WTC11 (cell line): ENCODE measurements at regions not wholly inside any gene's neighbourhood (a gene's known extent, or its start where the extent isn't known, plus 50 kb on each side); places are given as distances from the start of the nearest gene placed in this dataset.

Experiments
- ATAC-seq: fragments of 200-7000 bp; cut with Tn5 transposase; 2 replicates; pipeline ENCODE4 v1.10.0; 2021; ENCODE audit warnings: mild to moderate bottlenecking, moderate library complexity
- CTCF ChIA-PET: fragments of 300-600 bp; sonication (Branson Sonifier 250); formaldehyde crosslinking; loops from one replicate; lab custom pipeline; 2021; ENCODE audit warnings: antibody characterized with exemption; lab: Charles Lee
- POLR2A ChIA-PET: fragments of 350-600 bp; sonication (Branson Sonifier 250); formaldehyde crosslinking; loops from one replicate; lab custom pipeline; 2021; ENCODE audit warnings: antibody characterized with exemption; lab: Charles Lee
- DNase-seq: peaks from one replicate; pipeline ENCODE4 v3.0.0; 2021; ENCODE audit warnings: low spot score
- H3K27ac Mint-ChIP-seq: 2 replicates; pipeline ENCODE4 v1.8.0; 2021; ENCODE audit warnings: mixed read lengths
- H3K27me3 Mint-ChIP-seq: 2 replicates; pipeline ENCODE4 v1.8.0; 2021; ENCODE audit warnings: low read depth, mild to moderate bottlenecking, moderate library complexity, mixed read lengths
- H3K36me3 Mint-ChIP-seq: 2 replicates; pipeline ENCODE4 v1.8.0; 2021; ENCODE audit warnings: mixed read lengths
- H3K4me1 Mint-ChIP-seq: 2 replicates; pipeline ENCODE4 v1.8.0; 2022; ENCODE audit warnings: mixed read lengths
- H3K4me3 Mint-ChIP-seq: 2 replicates; pipeline ENCODE4 v1.8.0; 2021; ENCODE audit warnings: mild to moderate bottlenecking, moderate library complexity, mixed read lengths
- H3K9me3 Mint-ChIP-seq: 2 replicates; pipeline ENCODE4 v1.8.0; 2021; ENCODE audit warnings: mixed read lengths
- E2F5 ChIP-seq: sonication (generic); formaldehyde crosslinking; IDR thresholded peaks from 2 replicates; pipeline ENCODE4 v1.8.1; 2022; ENCODE audit warnings: mild to moderate bottlenecking, moderate library complexity, missing genetic modification reagents
- EMX1 ChIP-seq: fragments of 250-450 bp; sonication (Bioruptor Pico); IDR thresholded peaks from 2 replicates; pipeline ENCODE4 v1.8.0; 2021; ENCODE audit warnings: mild to moderate bottlenecking
- ESRRA ChIP-seq: sonication (generic); formaldehyde crosslinking; IDR thresholded peaks from 2 replicates; pipeline ENCODE4 v1.8.1; 2022; ENCODE audit warnings: mild to moderate bottlenecking, missing genetic modification reagents, borderline replicate concordance
- GTF2I ChIP-seq: fragments of 250-450 bp; sonication (Bioruptor Pico); conservative IDR thresholded peaks from 2 replicates; pipeline ENCODE4 v1.4.0; 2021; ENCODE audit warnings: mild to moderate bottlenecking
- HMGXB4 ChIP-seq: sonication (generic); formaldehyde crosslinking; IDR thresholded peaks from 2 replicates; pipeline ENCODE4 v1.8.1; 2023; ENCODE audit warnings: mild to moderate bottlenecking, moderate library complexity, missing genetic modification reagents
- JAZF1 ChIP-seq: fragments of 250-450 bp; sonication (Bioruptor Pico); IDR thresholded peaks from 2 replicates; pipeline ENCODE4 v1.9.0; 2021; ENCODE audit warnings: moderate library complexity, mild to moderate bottlenecking, inconsistent platforms
- KAT7 ChIP-seq: sonication (generic); formaldehyde crosslinking; IDR thresholded peaks from 2 replicates; pipeline ENCODE4 v1.8.1; 2023; ENCODE audit warnings: missing genetic modification reagents, mild to moderate bottlenecking, borderline replicate concordance
- MLX ChIP-seq: sonication (generic); formaldehyde crosslinking; IDR thresholded peaks from 2 replicates; pipeline ENCODE4 v1.8.1; 2023; ENCODE audit warnings: mild to moderate bottlenecking, missing genetic modification reagents, moderate library complexity
- PREB ChIP-seq: sonication (generic); formaldehyde crosslinking; IDR thresholded peaks from 2 replicates; pipeline ENCODE4 v1.8.1; 2022; ENCODE audit warnings: mild to moderate bottlenecking, missing genetic modification reagents, moderate library complexity, borderline replicate concordance
- SOX15 ChIP-seq: fragments of 250-450 bp; sonication (Bioruptor Pico); IDR thresholded peaks from 2 replicates; pipeline ENCODE4 v1.9.0; 2021; ENCODE audit warnings: mild to moderate bottlenecking
- USF1 ChIP-seq: sonication (generic); formaldehyde crosslinking; IDR thresholded peaks from 2 replicates; pipeline ENCODE4 v1.8.0; 2022; ENCODE audit warnings: mild to moderate bottlenecking, missing genetic modification reagents
- USF2 ChIP-seq: sonication (generic); formaldehyde crosslinking; IDR thresholded peaks from 2 replicates; pipeline ENCODE4 v1.8.1; 2023; ENCODE audit warnings: mild to moderate bottlenecking, missing genetic modification reagents, moderate library complexity
- ZBTB21 ChIP-seq: sonication (generic); formaldehyde crosslinking; IDR thresholded peaks from 2 replicates; pipeline ENCODE4 v1.8.1; 2023; ENCODE audit warnings: mild to moderate bottlenecking, missing genetic modification reagents, borderline replicate concordance
- ZBTB43 ChIP-seq: sonication (generic); formaldehyde crosslinking; IDR thresholded peaks from 2 replicates; pipeline ENCODE4 v1.8.1; 2023; ENCODE audit warnings: mild to moderate bottlenecking, missing genetic modification reagents
- ZMAT4 ChIP-seq: fragments of 250-450 bp; sonication (Bioruptor Pico); IDR thresholded peaks from 2 replicates; pipeline ENCODE4 v1.9.0; 2021; ENCODE audit warnings: mild to moderate bottlenecking
- ZNF121 ChIP-seq: sonication (generic); formaldehyde crosslinking; IDR thresholded peaks from 2 replicates; pipeline ENCODE4 v1.8.0; 2023; ENCODE audit warnings: missing genetic modification reagents
- ZNF317 ChIP-seq: sonication (generic); formaldehyde crosslinking; IDR thresholded peaks from 2 replicates; pipeline ENCODE4 v1.8.1; 2023; ENCODE audit warnings: low read depth, mild to moderate bottlenecking, moderate library complexity, missing genetic modification reagents, borderline replicate concordance
- ZNF396 ChIP-seq: fragments of 250-450 bp; sonication (Bioruptor Pico); IDR thresholded peaks from 2 replicates; pipeline ENCODE4 v1.8.0; 2021; ENCODE audit warnings: mild to moderate bottlenecking, moderate library complexity, borderline replicate concordance
- ZNF532 ChIP-seq: fragments of 250-450 bp; sonication (Bioruptor Pico); IDR thresholded peaks from 2 replicates; pipeline ENCODE4 v1.9.0; 2021; ENCODE audit warnings: mild to moderate bottlenecking, borderline replicate concordance

- POLR2A ChIA-PET = no interaction called here
- DNase-seq (no peak), ATAC-seq (no peak)
- TF ChIP-seq ZNF317 (CRISPR knock-in tag) = no peak
- TF ChIP-seq E2F5 = no peak
- TF ChIP-seq USF2 = no peak
- no peak for TF ChIP-seq ZMAT4 (CRISPR knock-in tag)
- no peak for TF ChIP-seq EMX1
- no peak for TF ChIP-seq JAZF1 (CRISPR knock-in tag)
- TF ChIP-seq ZBTB21 (CRISPR knock-in tag) = no peak
- no peak for TF ChIP-seq SOX15 (CRISPR knock-in tag)
- TF ChIP-seq ZNF532 = no peak
- no peak for TF ChIP-seq USF1 (CRISPR knock-in tag)
- TF ChIP-seq ZNF396 (CRISPR knock-in tag) = no peak
- no peak for TF ChIP-seq PREB (CRISPR knock-in tag)
- Mint-ChIP-seq H3K27me3 (no peaks in the 10 kb centered on the region), H3K36me3 (peaks cover 16% of the 10 kb centered on the region), H3K27ac (no peak overlapping the region), H3K9me3 (peaks cover 22% of the 10 kb centered on the region), H3K4me1 (no peaks in the 10 kb centered on the region), H3K4me3 (no peak overlapping the region)
- CTCF ChIA-PET = no interaction called here
Observed at GRCh38 chr2:51149725-51150124, 117.8 kb upstream of the NRXN1 start.

GRCh38 chr2:51145761-51146160 is 113.8 kb upstream of the NRXN1 start:
- POLR2A ChIA-PET = no interaction called here
- TF ChIP-seq ZBTB43 (no peak), HMGXB4 (CRISPR knock-in tag) (no peak), ESRRA (CRISPR knock-in tag) (no peak), GTF2I (CRISPR knock-in tag) (no peak), USF2 (no peak), ZNF121 (CRISPR knock-in tag) (no peak), MLX (CRISPR knock-in tag) (no peak), KAT7 (CRISPR knock-in tag) (no peak)
- Mint-ChIP-seq H3K36me3 (peaks cover 5% of the 10 kb centered on the region), H3K27me3 (no peaks in the 10 kb centered on the region), H3K4me3 (no peak overlapping the region), H3K9me3 (peaks cover 6% of the 10 kb centered on the region), H3K27ac (no peak overlapping the region), H3K4me1 (no peaks in the 10 kb centered on the region)
- ATAC-seq (no peak), DNase-seq (no peak)
- CTCF ChIA-PET = no interaction called here
